Nucleus accumbens (tissue), 56 donors: ENCODE measurements at regions not wholly inside any gene's neighbourhood (a gene's known extent, or its start where the extent isn't known, plus 50 kb on each side); places are given as distances from the start of the nearest gene placed in this dataset.

ENCODE experiments used
- DNase-seq, 56 donors: peaks; one replicate each; lab custom pipeline; 2025; lab: John Stamatoyannopoulos, UW

GRCh38 chr2:80930777-80931176 lies 626.2 kb upstream of the LRRTM1 start:
- no peak for DNase-seq

- no peak for DNase-seq
Measured at GRCh38 chr2:80926168-80926567, 621.6 kb upstream of the LRRTM1 start.

GRCh38 chr2:80896576-80896975 lies 592.0 kb upstream of the LRRTM1 start:
- DNase-seq = no peak

GRCh38 chr2:80894486-80894885 lies 589.9 kb upstream of the LRRTM1 start:
- no peak for DNase-seq

GRCh38 chr2:80893711-80894110 lies 589.2 kb upstream of the LRRTM1 start:
- no peak for DNase-seq

GRCh38 chr2:80889009-80889408 lies 584.5 kb upstream of the LRRTM1 start:
- DNase-seq = no peak

DNA sequence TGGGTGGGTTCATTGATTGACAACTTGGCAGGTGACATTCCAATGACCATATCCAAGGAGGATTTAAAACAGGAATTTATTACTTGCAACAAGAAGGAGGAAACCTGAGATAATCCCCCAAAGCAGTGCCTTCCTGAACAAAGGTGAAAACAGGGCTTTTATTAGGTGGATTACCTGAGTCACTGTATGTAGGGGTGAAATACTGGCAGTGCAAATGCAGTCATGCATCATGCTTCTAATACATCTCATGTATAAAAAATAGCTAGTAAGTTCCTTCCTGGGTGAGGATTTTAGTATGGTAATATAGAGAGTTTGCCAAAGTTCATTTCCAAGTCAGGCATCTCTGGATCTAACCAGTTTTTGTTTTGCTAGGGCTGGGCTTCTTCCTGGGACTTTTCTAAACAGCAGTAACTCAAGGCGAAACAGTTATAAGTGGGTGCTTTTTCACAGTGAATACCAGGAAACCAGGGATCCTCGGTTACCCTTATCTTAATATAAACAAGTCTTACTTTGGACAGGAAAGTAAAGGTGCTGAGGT lies 583.4 kb upstream of the LRRTM1 start:
- DNase-seq = no peak

GRCh38 chr2:80874374-80874773 lies 569.8 kb upstream of the LRRTM1 start:
- DNase-seq = no peak

GRCh38 chr2:80869858-80870438 lies 565.4 kb upstream of the LRRTM1 start:
- no peak for DNase-seq

DNA sequence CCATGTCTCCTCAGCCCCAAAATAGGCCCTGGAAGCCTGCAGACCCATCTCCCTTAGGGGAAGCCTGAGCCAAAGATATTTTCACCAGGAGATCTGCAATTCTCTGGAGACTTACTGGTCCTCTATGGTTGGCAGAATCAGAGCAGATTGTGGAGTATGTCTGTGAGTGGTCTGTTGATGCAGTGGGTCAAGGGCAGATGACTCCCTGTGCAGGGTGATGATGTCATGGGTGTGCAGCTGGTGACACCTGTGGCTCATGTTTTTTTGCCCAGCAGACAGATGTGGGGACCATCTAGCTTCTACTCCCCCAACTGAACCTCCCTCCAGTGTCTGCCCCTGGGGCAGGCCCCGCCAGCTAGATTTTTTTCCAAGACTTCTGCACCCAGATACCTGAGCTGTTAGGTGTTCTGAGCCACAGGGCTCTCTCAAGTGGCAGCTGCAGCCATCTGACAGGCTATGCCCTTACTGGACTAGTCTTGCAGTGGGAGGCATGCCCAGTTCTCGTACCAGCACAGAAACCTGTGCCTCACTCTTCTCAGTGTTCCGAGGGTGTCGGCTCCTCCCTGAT lies 558.7 kb upstream of the LRRTM1 start:
- DNase-seq = no peak

DNA sequence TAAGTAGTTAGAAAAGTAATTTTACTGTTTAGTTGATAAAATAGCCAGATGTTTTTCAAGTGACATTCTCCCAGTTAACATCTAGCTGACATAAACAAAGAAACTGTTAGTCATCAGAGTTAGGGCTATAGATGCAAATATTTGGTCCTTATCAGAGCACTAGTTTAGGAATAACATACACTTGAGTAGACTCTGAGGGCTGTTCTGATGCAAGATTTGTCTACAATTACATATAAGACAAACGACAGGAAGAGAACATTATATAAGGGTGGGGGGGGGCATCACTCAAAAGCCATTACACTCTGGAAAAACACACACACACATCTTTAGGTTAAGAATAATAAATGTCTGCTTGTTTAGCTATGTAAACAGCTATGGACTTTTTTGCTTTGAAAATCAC lies 554.4 kb upstream of the LRRTM1 start:
- DNase-seq = no peak

DNA sequence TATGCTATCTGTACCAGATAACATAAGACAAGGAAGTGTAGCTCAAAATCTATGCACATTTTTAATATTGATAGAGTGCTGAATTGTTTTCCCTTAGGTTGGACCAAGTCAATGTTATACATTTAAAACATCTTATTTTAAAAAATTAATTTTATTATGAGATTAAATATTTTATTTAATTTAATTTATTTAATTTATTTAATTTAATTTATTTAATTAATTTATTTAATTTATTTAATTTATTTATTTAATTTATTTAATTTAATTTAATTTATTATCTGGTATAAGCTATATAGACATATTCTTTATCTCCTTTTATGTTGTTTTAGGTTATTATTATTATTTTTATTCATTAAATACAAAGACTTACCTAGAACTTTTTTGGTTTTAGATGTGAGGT lies 551.7 kb upstream of the LRRTM1 start:
- DNase-seq = no peak

GRCh38 chr2:80854831-80855230 lies 550.3 kb upstream of the LRRTM1 start:
- DNase-seq = no peak

- DNase-seq = peak in 1 of 56 donors; percentile 1
Measured at GRCh38 chr2:80852808-80853139, 548.2 kb upstream of the LRRTM1 start.

DNA sequence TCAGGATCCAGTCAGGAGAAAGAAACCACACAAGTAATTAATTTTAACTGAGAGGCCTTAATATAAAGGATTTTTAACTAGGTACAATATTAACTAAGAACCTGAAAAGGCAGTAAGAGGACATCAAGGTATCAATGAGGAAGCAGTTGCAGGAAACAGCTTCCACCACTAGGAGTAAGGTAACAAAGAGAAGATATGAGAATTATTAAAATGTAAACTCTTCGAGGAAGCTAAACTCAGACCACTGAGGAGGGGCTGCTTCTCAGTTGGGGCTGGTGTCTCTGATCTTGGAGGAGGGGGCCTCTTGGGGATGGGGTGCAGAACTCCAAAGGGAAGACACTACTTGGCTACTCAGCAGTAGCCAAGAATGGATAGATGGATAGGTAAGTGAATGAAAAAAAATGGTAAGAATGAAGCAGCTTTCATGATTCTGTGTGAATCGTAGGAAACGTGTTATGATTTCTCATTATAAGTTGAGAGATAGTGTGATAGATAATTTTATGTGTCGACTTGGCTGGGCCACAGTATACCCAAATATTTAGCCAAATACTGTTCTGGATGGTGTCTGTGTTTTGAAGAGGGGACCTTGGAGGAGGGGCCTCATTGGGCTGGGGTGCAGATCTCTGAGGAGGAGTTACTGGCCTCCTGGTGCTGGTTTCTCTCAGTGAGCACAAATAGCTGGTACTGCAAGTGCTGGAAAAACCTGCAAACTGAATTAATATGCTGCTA lies 547.7 kb upstream of the LRRTM1 start:
- DNase-seq = no peak

GRCh38 chr2:80830891-80831290 lies 526.3 kb upstream of the LRRTM1 start:
- DNase-seq = no peak

DNA sequence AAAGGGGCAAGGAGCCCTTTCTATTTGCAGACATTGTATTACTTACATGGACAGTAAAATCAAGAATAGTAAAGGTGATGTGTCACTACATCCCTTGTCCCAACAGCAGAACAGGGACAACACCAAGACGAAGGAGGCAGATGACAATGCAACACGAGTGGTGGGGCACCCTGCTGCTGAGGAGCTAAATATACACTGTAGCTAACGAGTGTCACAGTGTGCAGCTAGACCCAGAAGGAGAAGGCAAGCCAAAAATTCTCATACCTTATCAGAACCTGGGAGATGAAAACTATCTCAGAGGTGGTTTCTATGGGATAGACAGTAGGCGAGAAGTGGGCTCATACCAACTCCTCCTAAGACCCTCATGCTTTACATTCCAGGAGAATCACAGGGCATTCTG lies 518.4 kb upstream of the LRRTM1 start:
- DNase-seq = no peak

DNA sequence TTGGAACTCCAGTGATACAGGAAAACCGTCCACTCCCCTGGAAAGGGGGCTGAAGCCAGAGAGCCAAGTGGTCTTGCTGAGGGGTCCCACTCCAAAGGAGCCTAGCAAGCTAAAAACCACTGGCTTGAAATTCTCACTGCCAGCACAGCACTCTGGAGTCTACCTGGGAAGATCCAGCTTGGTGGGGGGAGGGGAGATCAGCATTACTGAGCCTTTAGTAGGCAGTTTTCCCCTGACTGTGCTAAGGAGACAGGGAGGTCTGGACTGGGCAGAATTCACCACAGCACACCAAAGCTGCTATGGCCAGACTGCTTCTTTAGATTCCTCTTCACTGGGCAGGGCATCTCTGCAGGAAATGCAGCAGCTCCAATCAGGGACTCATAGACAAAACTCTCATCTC lies 510.7 kb upstream of the LRRTM1 start:
- DNase-seq = no peak

- no peak for DNase-seq
Measured at GRCh38 chr2:80786584-80786983, 482.0 kb upstream of the LRRTM1 start.

- DNase-seq = no peak
Measured at GRCh38 chr2:80778704-80779103, 474.2 kb upstream of the LRRTM1 start.

DNA sequence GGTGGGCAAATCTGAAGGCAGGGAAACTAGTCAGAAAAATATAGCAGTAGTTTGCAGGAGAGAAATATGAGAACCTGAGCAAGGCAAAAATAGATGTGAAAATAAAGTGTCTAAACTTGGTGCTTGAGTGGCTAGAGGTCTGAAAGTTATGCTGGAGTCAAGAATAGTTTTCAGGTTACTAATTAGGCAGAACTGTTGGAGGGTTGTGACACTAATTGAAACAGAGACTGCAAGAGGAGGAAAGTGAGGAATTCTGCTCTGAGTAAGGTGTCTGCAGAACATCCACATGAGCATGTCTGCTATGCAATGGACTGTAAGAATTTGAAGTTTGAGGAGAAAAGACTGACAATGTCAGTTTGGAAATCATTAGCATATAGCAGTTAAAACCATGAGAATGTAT lies 444.0 kb upstream of the LRRTM1 start:
- no peak for DNase-seq

- DNase-seq = no peak
Measured at GRCh38 chr2:80737047-80737446, 432.5 kb upstream of the LRRTM1 start.
